Muscle layer of duodenum (tissue), 2 donors: ENCODE measurements at regions not wholly inside any gene's neighbourhood (a gene's known extent, or its start where the extent isn't known, plus 50 kb on each side); places are given as distances from the start of the nearest gene placed in this dataset.

Experiments used
- H3K27ac ChIP-seq: one replicate; pipeline ENCODE4 v1.7.0; 2013; ENCODE audit warnings: mild to moderate bottlenecking, low read length
- H3K27me3 ChIP-seq: one replicate; pipeline ENCODE4 v1.7.0; 2013; ENCODE audit warnings: low read depth, mild to moderate bottlenecking, control low read depth, low read length
- H3K36me3 ChIP-seq, 2 donors: one replicate each; pipeline ENCODE4 v1.7.0; 2013; ENCODE audit warnings: low read length in 2 of 2, control low read depth in 1 of 2, mild to moderate bottlenecking in 1 of 2; ENCODE audit not compliant: insufficient read depth in 2 of 2, control insufficient read depth in 1 of 2
- H3K4me1 ChIP-seq, 2 donors: one replicate each; pipeline ENCODE4 v1.7.0; 2013; ENCODE audit warnings: low read length in 2 of 2, mild to moderate bottlenecking in 2 of 2, control low read depth in 1 of 2, moderate library complexity in 1 of 2; ENCODE audit not compliant: insufficient read depth in 2 of 2, control insufficient read depth in 1 of 2
- H3K4me3 ChIP-seq, 2 donors: one replicate each; pipeline ENCODE4 v1.7.0; 2013; ENCODE audit warnings: low read length in 2 of 2, low read depth in 1 of 2, mild to moderate bottlenecking in 1 of 2
- H3K9me3 ChIP-seq, 2 donors: one replicate each; pipeline ENCODE4 v1.7.0; 2013; ENCODE audit warnings: low read length in 2 of 2, control low read depth in 1 of 2, mild to moderate bottlenecking in 1 of 2; ENCODE audit not compliant: control insufficient read depth in 1 of 2
- donor health status: healthy.

DNA sequence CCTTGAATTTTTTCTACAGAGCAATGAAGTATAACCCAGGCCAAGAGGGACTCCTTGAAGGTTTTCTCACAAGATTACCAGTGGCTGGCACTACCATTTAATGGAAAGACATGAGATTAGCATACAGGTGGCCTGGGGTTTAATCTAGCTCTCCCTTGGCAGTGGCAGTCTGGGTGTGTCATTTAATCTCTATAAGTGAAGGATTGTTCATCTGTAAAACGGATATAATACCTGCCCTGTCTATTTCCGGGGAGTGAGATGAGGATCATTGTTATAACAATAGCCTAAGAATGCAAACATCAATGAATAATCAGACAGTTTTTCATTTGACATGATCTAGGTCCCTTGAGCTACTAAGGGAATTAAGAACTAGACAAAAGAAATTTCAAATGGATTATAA lies 168.7 kb upstream of the CPNE8 start:
- Histone ChIP-seq H3K4me3 (no peak overlapping the region), H3K27me3 (no peaks in the 10 kb centered on the region), H3K9me3 (no peaks in the 10 kb centered on the region), H3K4me1 (no peaks in the 10 kb centered on the region), H3K36me3 (no peaks in the 10 kb centered on the region), H3K27ac (no peak overlapping the region)

DNA sequence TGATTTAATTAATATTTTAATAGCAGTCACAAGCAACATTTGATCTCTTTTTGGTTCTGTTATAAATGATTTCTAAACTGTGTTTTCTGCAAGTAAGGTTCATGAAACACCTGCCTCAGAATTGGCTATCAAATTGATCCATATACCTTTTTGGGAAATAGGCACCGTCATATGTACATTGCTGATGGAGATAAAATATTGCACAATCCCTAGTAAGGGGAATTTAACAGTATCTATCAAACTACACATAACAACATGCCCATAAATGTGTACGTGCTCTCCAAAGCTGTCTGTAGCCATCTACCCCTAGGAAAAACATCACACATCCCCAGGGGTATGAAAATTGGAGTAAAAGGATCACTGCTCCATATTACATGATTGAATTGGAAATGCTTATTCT lies 167.3 kb upstream of the CPNE8 start:
- no peaks in the 10 kb centered on the region for H3K36me3 ChIP-seq
- no peaks in the 10 kb centered on the region for H3K4me1 ChIP-seq
- H3K4me3 ChIP-seq, result no peak overlapping the region
- H3K27ac ChIP-seq, result no peak overlapping the region
- H3K27me3 ChIP-seq, result no peaks in the 10 kb centered on the region
- H3K9me3 ChIP-seq, result no peaks in the 10 kb centered on the region

DNA sequence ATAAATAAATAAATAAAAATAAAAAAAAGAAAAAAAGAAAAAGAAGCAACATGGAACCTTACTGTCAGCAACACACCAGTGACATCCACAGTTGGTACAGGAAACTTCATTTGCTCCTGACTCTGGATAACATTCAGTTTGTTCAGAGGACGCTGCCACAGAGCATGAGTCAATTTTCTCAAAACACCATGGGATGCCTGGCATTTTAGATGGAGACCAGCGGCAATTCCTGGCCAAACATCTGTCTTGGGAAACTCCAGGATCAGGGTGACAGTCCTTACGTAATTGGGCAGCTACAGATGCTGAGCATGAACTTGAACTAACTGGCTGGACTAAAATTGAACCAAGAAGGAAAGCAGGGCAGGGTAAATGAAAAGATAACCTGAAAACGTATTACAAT lies 166.2 kb upstream of the CPNE8 start:
- Histone ChIP-seq H3K36me3 (no peaks in the 10 kb centered on the region), H3K9me3 (no peaks in the 10 kb centered on the region), H3K27me3 (no peaks in the 10 kb centered on the region), H3K4me3 (no peak overlapping the region), H3K27ac (no peak overlapping the region), H3K4me1 (no peaks in the 10 kb centered on the region)

DNA sequence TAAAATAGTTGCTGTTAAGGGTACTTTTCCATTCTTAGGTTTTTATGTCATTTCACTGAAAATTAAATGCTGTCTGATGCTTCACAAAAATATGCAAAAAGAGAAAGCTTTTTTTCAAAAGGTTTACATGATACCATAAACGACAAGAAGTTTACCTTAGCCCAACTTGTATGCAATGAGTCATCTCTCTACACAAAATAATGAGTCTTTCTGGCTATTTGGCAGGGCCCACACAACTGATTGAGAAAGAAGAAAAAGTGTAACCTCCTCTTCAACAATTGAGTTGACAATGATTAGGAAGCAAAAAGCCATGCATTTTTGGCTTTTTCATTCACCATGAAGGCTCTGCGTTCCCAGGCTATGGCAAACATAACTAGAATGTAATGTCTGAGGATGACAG lies 165.4 kb upstream of the CPNE8 start:
- H3K36me3 ChIP-seq, result no peaks in the 10 kb centered on the region
- H3K27me3 ChIP-seq, result no peaks in the 10 kb centered on the region
- H3K4me1 ChIP-seq, result no peaks in the 10 kb centered on the region
- no peak overlapping the region for H3K27ac ChIP-seq
- H3K9me3 ChIP-seq, result no peaks in the 10 kb centered on the region
- H3K4me3 ChIP-seq, result no peak overlapping the region

DNA sequence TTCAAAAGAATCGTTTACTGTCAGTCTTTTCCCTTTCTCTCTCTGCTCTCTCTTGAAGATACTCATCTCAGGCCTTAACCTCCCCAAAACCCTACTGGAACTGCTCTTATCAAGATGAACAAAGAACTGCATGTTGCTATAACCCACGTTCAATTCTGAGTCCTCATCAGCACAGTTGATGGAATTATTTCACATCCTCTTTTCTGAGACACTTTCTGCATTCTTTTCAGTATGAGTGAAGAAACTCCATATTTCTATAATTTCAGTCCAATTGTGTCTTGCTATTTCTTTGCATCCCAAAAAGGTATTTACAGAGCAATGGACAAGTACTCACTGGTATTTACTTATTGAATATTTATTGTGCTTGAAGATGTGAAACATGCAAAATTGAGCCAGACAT lies 160.1 kb upstream of the CPNE8 start:
- Histone ChIP-seq H3K27ac (no peak overlapping the region), H3K36me3 (no peaks in the 10 kb centered on the region), H3K4me3 (no peak overlapping the region), H3K27me3 (no peaks in the 10 kb centered on the region), H3K9me3 (no peaks in the 10 kb centered on the region), H3K4me1 (no peaks in the 10 kb centered on the region)

DNA sequence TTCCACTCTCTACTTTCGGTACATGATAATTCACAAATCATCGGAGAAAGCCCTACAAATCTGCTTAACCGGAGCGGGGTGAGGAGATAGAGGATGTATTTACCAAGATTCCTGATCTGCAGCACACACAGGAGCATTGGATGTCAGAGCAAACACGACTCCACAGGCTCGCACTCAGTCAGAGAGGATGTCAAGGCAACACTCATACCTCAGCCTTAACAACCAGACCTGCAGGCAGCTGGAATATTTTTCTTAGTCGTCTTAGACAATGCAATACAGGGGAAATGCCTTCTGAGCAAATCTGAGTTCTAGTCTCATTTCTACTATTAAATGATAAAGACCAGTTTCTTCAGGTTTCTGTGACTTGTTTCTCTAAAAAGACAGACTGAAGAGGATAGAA lies 159.3 kb upstream of the CPNE8 start:
- H3K36me3 ChIP-seq, result no peaks in the 10 kb centered on the region
- H3K27ac ChIP-seq, result no peak overlapping the region
- H3K4me1 ChIP-seq, result no peaks in the 10 kb centered on the region
- H3K27me3 ChIP-seq, result no peaks in the 10 kb centered on the region
- H3K4me3 ChIP-seq, result no peak overlapping the region
- no peaks in the 10 kb centered on the region for H3K9me3 ChIP-seq

DNA sequence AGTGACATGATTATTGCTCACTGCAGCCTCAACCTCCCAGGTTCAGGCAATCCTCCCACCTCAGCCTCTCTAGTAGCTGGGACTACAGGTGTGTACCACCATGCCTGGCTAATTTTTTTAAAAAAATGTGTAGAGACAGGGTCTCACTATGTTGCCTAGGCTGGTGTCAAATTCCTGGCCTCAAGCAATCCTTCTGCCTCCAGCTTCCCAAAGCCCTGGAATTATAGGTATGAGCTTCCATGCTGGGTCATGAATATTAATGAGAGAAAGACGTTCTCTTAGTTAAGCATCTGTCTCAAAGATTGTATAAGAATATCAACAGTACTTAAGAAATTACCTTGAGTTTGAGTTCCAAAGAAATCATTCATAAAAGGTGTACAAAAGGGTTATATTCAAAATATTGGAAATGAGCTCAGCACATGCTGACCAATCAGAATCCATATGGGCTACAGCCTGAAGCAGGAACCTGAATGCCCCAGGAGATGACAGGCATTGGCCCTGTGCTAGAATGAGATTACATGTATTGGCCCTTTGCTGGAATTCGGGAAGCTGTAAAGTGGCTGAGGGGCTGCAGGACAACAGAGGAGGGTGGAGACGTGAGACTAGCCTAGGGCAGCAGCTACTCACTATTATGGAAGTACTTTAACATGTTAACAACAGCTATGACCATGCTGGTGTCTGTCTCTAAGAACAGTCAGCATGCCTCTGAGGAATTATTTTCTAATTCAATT lies 157.0 kb upstream of the CPNE8 start:
- H3K9me3 ChIP-seq, result no peaks in the 10 kb centered on the region
- no peaks in the 10 kb centered on the region for H3K27me3 ChIP-seq
- no peak overlapping the region for H3K4me3 ChIP-seq
- H3K36me3 ChIP-seq, result no peaks in the 10 kb centered on the region
- H3K4me1 ChIP-seq, result no peaks in the 10 kb centered on the region
- no peak overlapping the region for H3K27ac ChIP-seq

DNA sequence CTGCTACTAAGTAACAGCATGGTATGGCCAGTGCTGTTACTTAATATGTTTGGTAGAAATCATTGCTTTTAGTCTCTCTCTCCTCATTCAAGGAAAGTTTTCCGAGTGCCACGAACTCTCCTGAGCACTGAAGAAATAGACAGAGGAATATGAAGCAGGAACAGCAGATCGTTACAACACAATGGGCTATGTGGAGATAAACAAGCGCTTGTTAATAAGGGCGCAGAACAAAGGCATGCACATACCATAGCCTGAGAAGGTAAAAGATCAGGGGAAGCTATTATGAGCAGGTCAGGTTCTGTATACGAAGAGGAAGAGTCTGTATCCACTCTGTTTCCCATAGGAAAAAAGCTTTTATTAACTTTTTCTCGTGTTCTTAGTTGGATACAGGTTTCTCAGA lies 156.2 kb upstream of the CPNE8 start:
- no peaks in the 10 kb centered on the region for H3K27me3 ChIP-seq
- H3K9me3 ChIP-seq, result no peaks in the 10 kb centered on the region
- H3K36me3 ChIP-seq, result no peaks in the 10 kb centered on the region
- no peak overlapping the region for H3K4me3 ChIP-seq
- no peak overlapping the region for H3K27ac ChIP-seq
- no peaks in the 10 kb centered on the region for H3K4me1 ChIP-seq

DNA sequence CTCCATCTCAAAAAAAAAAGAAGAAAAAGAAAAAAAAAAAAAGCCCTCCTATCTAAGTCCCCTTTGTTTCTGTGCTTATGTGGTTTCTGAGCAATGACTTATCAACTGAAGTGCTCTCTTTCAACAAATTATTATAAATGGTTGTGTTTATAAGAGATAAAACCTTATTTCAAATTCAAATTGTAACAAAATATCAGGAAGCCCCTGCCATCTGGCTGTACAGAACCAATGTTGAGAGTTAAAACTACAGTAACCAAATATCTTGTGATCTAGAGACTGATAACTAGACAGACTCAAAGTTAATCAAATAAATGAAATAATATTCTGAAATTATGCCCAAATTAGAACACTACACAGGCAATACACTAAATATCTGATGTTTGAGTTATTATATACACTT lies 143.0 kb upstream of the CPNE8 start:
- H3K4me3 ChIP-seq, result no peak overlapping the region

DNA sequence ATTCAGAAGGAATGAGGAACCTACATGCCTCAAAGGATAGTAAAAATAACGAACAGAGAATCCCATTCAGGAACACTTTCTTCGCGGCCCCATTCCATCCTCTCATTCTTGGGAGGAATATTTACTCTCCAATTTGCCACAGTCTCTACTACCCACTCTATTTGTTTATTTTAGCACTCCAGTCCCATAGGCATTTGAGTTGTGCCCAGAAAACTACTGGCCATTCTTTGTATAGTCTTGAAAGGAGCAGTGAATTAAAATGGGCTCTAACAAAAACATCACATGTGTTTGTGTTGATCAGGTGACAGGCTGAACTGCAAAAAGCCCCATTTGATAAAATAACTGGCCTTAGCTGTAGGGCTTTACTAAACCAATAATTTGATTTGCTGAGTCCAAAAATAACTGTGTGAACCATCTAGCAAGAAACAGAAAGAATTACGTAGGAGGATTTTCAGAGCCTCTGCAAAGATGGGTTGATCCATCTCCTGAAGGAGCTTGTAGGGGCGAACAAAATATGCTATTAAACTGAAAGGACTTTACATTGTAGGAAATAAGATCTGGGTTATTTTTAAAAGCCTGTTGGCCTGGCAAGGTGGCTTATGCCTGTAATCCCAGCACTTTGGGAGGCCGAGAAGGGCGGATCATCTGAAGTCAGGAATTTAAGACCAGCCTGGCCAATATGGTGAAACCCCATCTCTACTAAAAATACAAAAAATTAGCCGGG lies 142.3 kb upstream of the CPNE8 start:
- Histone ChIP-seq H3K27ac (no peak overlapping the region), H3K36me3 (no peaks in the 10 kb centered on the region), H3K4me3 (no peak overlapping the region), H3K27me3 (no peaks in the 10 kb centered on the region), H3K4me1 (no peaks in the 10 kb centered on the region), H3K9me3 (no peaks in the 10 kb centered on the region)

More for the DNA sequence above, 143.0 kb upstream of the CPNE8 start:
- H3K27me3 ChIP-seq, result no peaks in the 10 kb centered on the region
- H3K9me3 ChIP-seq, result no peaks in the 10 kb centered on the region
- no peaks in the 10 kb centered on the region for H3K36me3 ChIP-seq
- no peaks in the 10 kb centered on the region for H3K4me1 ChIP-seq
- no peak overlapping the region for H3K27ac ChIP-seq

DNA sequence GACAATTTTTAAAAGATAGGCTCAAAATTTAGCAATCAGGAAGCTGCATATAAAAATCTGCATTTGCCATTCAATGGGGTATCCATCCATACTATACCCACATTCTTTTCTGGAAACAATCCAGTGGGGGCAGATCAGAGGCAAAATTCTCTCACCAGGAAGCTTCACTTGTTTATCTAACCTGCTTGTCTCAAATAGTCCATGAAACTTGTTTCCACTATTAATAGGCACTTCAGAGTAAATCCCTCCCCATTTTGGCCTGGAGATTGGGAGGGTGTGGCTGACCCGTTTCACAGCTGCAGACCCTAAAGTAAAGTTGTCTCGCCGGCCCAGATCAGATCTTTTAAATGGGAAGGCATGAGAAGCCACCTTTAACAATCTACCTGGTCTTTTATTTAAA lies 139.4 kb upstream of the CPNE8 start:
- Histone ChIP-seq H3K4me3 (no peak overlapping the region), H3K27ac (no peak overlapping the region), H3K4me1 (no peaks in the 10 kb centered on the region), H3K36me3 (no peaks in the 10 kb centered on the region), H3K9me3 (no peaks in the 10 kb centered on the region), H3K27me3 (no peaks in the 10 kb centered on the region)

DNA sequence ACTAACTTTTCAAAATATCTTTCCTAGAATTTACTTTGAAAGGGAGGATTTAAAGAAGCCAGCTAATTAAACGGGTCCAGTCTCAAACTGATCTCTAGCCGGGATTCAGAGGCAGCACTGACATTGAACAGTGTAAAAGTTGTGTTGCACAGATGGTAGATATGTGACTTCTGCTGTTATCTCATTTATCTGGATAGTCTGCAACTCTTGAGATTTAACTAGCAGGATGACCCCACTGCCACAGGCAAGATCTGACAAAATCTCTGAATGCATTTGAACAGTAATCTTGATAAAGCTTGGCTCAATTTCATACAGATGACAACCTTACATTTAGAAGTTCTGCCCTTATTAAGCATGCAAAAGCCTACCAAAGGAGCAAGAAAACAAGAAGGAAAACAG lies 138.0 kb upstream of the CPNE8 start:
- Histone ChIP-seq H3K27ac (no peak overlapping the region), H3K9me3 (no peaks in the 10 kb centered on the region), H3K27me3 (no peaks in the 10 kb centered on the region), H3K4me1 (no peaks in the 10 kb centered on the region), H3K4me3 (no peak overlapping the region), H3K36me3 (no peaks in the 10 kb centered on the region)
